ENCODE measurements at regions not wholly inside any gene's neighbourhood (a gene's known extent, or its start where the extent isn't known, plus 50 kb on each side); places are given as distances from the start of the nearest gene placed in this dataset.
A peak's percentile ranks its signal among the peaks of the same experiment; 100 is the strongest.

GRCh38 chr2:41837610-41838009 lies 210.2 kb upstream of the PKDCC start:
- intact Hi-C loops (cut with DNase I): no loop called here
- H3K27me3 ChIP-seq: no peaks in the 10 kb centered on the region

GRCh38 chr2:41840702-41841551 lies 206.9 kb upstream of the PKDCC start:
- H3K27me3 ChIP-seq: no peaks in the 10 kb centered on the region
- H3K27ac ChIP-seq: peak overlapping the region; percentile 44 to 81 (median 70)
- TF ChIP-seq POLR2A (IDR thresholded peaks at IDR 0.05) (peak in 1 of 2 donors; percentile 77), CTCF (IDR thresholded peaks at IDR 0.05) (peak in 5 of 6 experiments; percentile 88 to 99 (median 94))
- H3K9me3 ChIP-seq: no peaks in the 10 kb centered on the region
- 0 to 2% methylated on average over 28 to 41 of the region's 48 CpGs for WGBS, 2 donors
- intact Hi-C loops (cut with DNase I): no loop called here
- DNase-seq: peak; percentile 95 to 97
- peaks cover 0 to 10% of the 10 kb centered on the region in 2 donors for H3K4me1 ChIP-seq
- H3K36me3 ChIP-seq: no peaks in the 10 kb centered on the region
- peak overlapping the region; percentile 49 to 63 (median 57) for H3K4me3 ChIP-seq (replicated peaks in 1 of 3)

More at GRCh38 chr2:41837610-41838009, 210.2 kb upstream of the PKDCC start:
- peaks cover 0 to 10% of the 10 kb centered on the region in 2 donors for H3K4me1 ChIP-seq
- no peak overlapping the region for H3K27ac ChIP-seq
- H3K9me3 ChIP-seq: no peaks in the 10 kb centered on the region
- H3K36me3 ChIP-seq: no peaks in the 10 kb centered on the region
- H3K4me3 ChIP-seq (replicated peaks in 1 of 3): no peak overlapping the region
- no peak for DNase-seq
- TF ChIP-seq POLR2A (IDR thresholded peaks at IDR 0.05): no peak
- TF ChIP-seq CTCF (IDR thresholded peaks at IDR 0.05): no peak

- H3K4me3 ChIP-seq (replicated peaks in 1 of 3): no peak overlapping the region
- no peaks in the 10 kb centered on the region for H3K36me3 ChIP-seq
- H3K27me3 ChIP-seq: no peaks in the 10 kb centered on the region
- peaks cover 0 to 4% of the 10 kb centered on the region in 2 donors for H3K4me1 ChIP-seq
- H3K27ac ChIP-seq: no peak overlapping the region
- intact Hi-C loops (cut with DNase I): no loop called here
- no peaks in the 10 kb centered on the region for H3K9me3 ChIP-seq
- no peak for TF ChIP-seq POLR2A (IDR thresholded peaks at IDR 0.05)
- TF ChIP-seq CTCF (IDR thresholded peaks at IDR 0.05): no peak
- no peak for DNase-seq
- WGBS, 2 donors: 78 to 83% methylated on average over 1 of the region's 1 CpG
Observed at GRCh38 chr2:41846962-41847361, 200.9 kb upstream of the PKDCC start.

- Histone ChIP-seq H3K27me3 (no peaks in the 10 kb centered on the region), H3K4me3 (replicated peaks in 1 of 3) (no peak overlapping the region), H3K4me1 (peaks cover 0 to 4% of the 10 kb centered on the region in 2 donors), H3K27ac (peak overlapping the region in 1 of 3 donors; percentile 33), H3K9me3 (no peaks in the 10 kb centered on the region), H3K36me3 (no peaks in the 10 kb centered on the region)
- TF ChIP-seq POLR2A (IDR thresholded peaks at IDR 0.05) (no peak), CTCF (IDR thresholded peaks at IDR 0.05) (no peak)
- DNase-seq: peak in 1 of 2 donors; percentile 46
- WGBS, 2 donors: 51 to 63% methylated on average over 7 of the region's 7 CpGs
- intact Hi-C loops (cut with DNase I): no loop called here
Observed at GRCh38 chr2:41847744-41848441, 199.9 kb upstream of the PKDCC start.

GRCh38 chr2:41851554-41851953 lies 196.3 kb upstream of the PKDCC start:
- Histone ChIP-seq H3K27ac (no peak overlapping the region), H3K9me3 (no peaks in the 10 kb centered on the region), H3K36me3 (no peaks in the 10 kb centered on the region), H3K4me3 (replicated peaks in 1 of 3) (no peak overlapping the region), H3K27me3 (no peaks in the 10 kb centered on the region), H3K4me1 (peaks cover 0 to 4% of the 10 kb centered on the region in 2 donors)
- WGBS, 2 donors: 73 to 88% methylated on average over 5 of the region's 5 CpGs
- no peak for TF ChIP-seq POLR2A (IDR thresholded peaks at IDR 0.05)
- TF ChIP-seq CTCF (IDR thresholded peaks at IDR 0.05): no peak
- DNase-seq: no peak
- intact Hi-C loops (cut with DNase I): loop anchor here (5.0 kb wide), 1 partner anchor 236 kb away; no protein-coding TSS in a partner anchor

Measured in thyroid gland (tissue), 4 donors.